H9 (cell line): ENCODE measurements at regions not wholly inside any gene's neighbourhood (a gene's known extent, or its start where the extent isn't known, plus 50 kb on each side); places are given as distances from the start of the nearest gene placed in this dataset.
"Not testable (repeated sequence)": the region's sequence is repeated elsewhere in the genome, so short reads cannot be mapped to it uniquely, and the experiment has no call there.

Source experiments
- DNase-seq: peaks from one replicate; pipeline ENCODE4 v3.0.0-alpha.2; 2017
- H2AFZ ChIP-seq: one replicate; pipeline ENCODE4 v1.6.1; 2013; ENCODE audit warnings: mild to moderate bottlenecking, low read length, control low read depth, moderate library complexity
- H2AK5ac ChIP-seq: 2 replicates; pipeline ENCODE4 v1.6.1; 2013; ENCODE audit warnings: low read length, control low read depth, mixed read lengths; ENCODE audit not compliant: insufficient read length
- H2BK120ac ChIP-seq: one replicate; pipeline ENCODE4 v1.6.1; 2013; ENCODE audit warnings: low read depth, mild to moderate bottlenecking, low read length, control low read depth, inconsistent platforms; ENCODE audit not compliant: poor library complexity, severe bottlenecking
- H2BK12ac ChIP-seq: 2 replicates; pipeline ENCODE4 v1.6.1; 2013; ENCODE audit warnings: low read length, control low read depth, mixed read lengths, low read depth; ENCODE audit not compliant: insufficient read length
- H2BK15ac ChIP-seq: 2 replicates; pipeline ENCODE4 v1.6.1; 2013; ENCODE audit warnings: low read depth, low read length, control low read depth
- H2BK20ac ChIP-seq: one replicate; pipeline ENCODE4 v1.6.1; 2013; ENCODE audit warnings: low read depth, mild to moderate bottlenecking, low read length, control low read depth, inconsistent platforms; ENCODE audit not compliant: poor library complexity, severe bottlenecking
- H2BK5ac ChIP-seq: 2 replicates; pipeline ENCODE4 v1.6.1; 2013; ENCODE audit warnings: low read length, control low read depth, mixed read lengths; ENCODE audit not compliant: insufficient read length
- H3K14ac ChIP-seq: 2 replicates; pipeline ENCODE4 v1.6.1; 2013; ENCODE audit warnings: low read length, control low read depth; ENCODE audit not compliant: insufficient read depth
- H3K18ac ChIP-seq: 2 replicates; pipeline ENCODE4 v1.6.1; 2013; ENCODE audit warnings: low read depth, mild to moderate bottlenecking, mixed read lengths, low read length, control low read depth; ENCODE audit not compliant: insufficient read length
- H3K23ac ChIP-seq: 2 replicates; pipeline ENCODE4 v1.6.1; 2013; ENCODE audit warnings: low read length, control low read depth, mixed read lengths, low read depth; ENCODE audit not compliant: insufficient read length
- H3K23me2 ChIP-seq: 2 replicates; pipeline ENCODE4 v1.6.1; 2013; ENCODE audit warnings: low read depth, mild to moderate bottlenecking, mixed read lengths, low read length, control low read depth; ENCODE audit not compliant: insufficient read length, poor library complexity, severe bottlenecking
- H3K27ac ChIP-seq: 2 replicates; pipeline ENCODE4 v1.5.1; 2013; ENCODE audit warnings: low read length, control low read depth, mixed read lengths, low read depth; ENCODE audit not compliant: insufficient read length
- H3K27me3 ChIP-seq: 2 replicates; pipeline ENCODE4 v1.6.1; 2013; ENCODE audit warnings: low read length, control low read depth, inconsistent platforms; ENCODE audit not compliant: insufficient read depth
- H3K4ac ChIP-seq: 2 replicates; pipeline ENCODE4 v1.6.1; 2013; ENCODE audit warnings: low read depth, mild to moderate bottlenecking, control low read depth, inconsistent platforms, low read length, moderate library complexity
- H3K4me1 ChIP-seq: 2 replicates; pipeline ENCODE4 v1.6.1; 2013; ENCODE audit warnings: low read length, control low read depth, inconsistent platforms; ENCODE audit not compliant: insufficient read depth
- H3K4me2 ChIP-seq: 2 replicates; pipeline ENCODE4 v1.6.1; 2013; ENCODE audit warnings: low read length, control low read depth, mixed read lengths; ENCODE audit not compliant: insufficient read length, insufficient read depth
- H3K56ac ChIP-seq: 2 replicates; pipeline ENCODE4 v1.6.1; 2013; ENCODE audit warnings: low read depth, mild to moderate bottlenecking, mixed read lengths, low read length, control low read depth; ENCODE audit not compliant: insufficient read length
- H3K79me1 ChIP-seq: 2 replicates; pipeline ENCODE4 v1.6.1; 2013; ENCODE audit warnings: low read depth, mild to moderate bottlenecking, moderate library complexity, low read length, control low read depth, inconsistent platforms; ENCODE audit not compliant: insufficient read depth, poor library complexity, severe bottlenecking
- H3K79me2 ChIP-seq: 2 replicates; pipeline ENCODE4 v1.6.1; 2013; ENCODE audit warnings: low read length, control low read depth, inconsistent platforms; ENCODE audit not compliant: insufficient read depth
- H3K9ac ChIP-seq: 2 replicates; pipeline ENCODE4 v1.6.1; 2013; ENCODE audit warnings: low read length, control low read depth, mixed read lengths; ENCODE audit not compliant: insufficient read length; ENCODE audit errors: extremely low read depth
- H3K9me3 ChIP-seq: one replicate; pipeline ENCODE4 v1.6.1; 2013; ENCODE audit warnings: low read depth, low read length, inconsistent platforms; ENCODE audit not compliant: control insufficient read depth
- H3T11ph ChIP-seq: one replicate; pipeline ENCODE4 v1.6.1; 2013; ENCODE audit warnings: mild to moderate bottlenecking, low read length, control low read depth, inconsistent platforms
- H4K20me1 ChIP-seq: one replicate; pipeline ENCODE4 v1.6.1; 2013; ENCODE audit not compliant: control insufficient read depth, insufficient read length, insufficient read depth
- H4K5ac ChIP-seq: 2 replicates; pipeline ENCODE4 v1.6.1; 2013; ENCODE audit warnings: low read depth, mild to moderate bottlenecking, mixed read lengths, low read length, control low read depth; ENCODE audit not compliant: insufficient read length
- H4K8ac ChIP-seq: replicated peaks from 2 replicates; pipeline ENCODE4 v1.6.1; 2013; ENCODE audit warnings: low read length, control low read depth, mixed read lengths, low read depth; ENCODE audit not compliant: insufficient read length
- H4K91ac ChIP-seq: 2 replicates; pipeline ENCODE4 v1.6.1; 2013; ENCODE audit warnings: low read depth, mild to moderate bottlenecking, moderate library complexity, mixed read lengths, low read length, control low read depth; ENCODE audit not compliant: insufficient read length
- H3K27ac Mint-ChIP-seq, 3 experiments: 2 replicates in 2 of 3; 3 replicates in 1 of 3; pipeline ENCODE4 v1.8.0; 2020 to 2021; ENCODE audit warnings: mixed read lengths in 3 of 3, mild to moderate bottlenecking in 1 of 3, moderate library complexity in 1 of 3
- H3K27me3 Mint-ChIP-seq: 2 replicates; pipeline ENCODE4 v1.8.0; 2021; ENCODE audit warnings: low read depth, mild to moderate bottlenecking, moderate library complexity, mixed read lengths
- H3K36me3 Mint-ChIP-seq, 3 experiments: 2 replicates in 2 of 3; 3 replicates in 1 of 3; pipeline ENCODE4 v1.8.0; 2020 to 2021; ENCODE audit warnings: low read depth in 3 of 3, mixed read lengths in 3 of 3; ENCODE audit not compliant: insufficient read depth in 1 of 3
- H3K4me1 Mint-ChIP-seq, 2 experiments: 2 replicates each; pipeline ENCODE4 v1.8.0; 2020; ENCODE audit warnings: mixed read lengths in 2 of 2
- H3K4me3 Mint-ChIP-seq, 2 experiments: 2 replicates in 1 of 2; 3 replicates in 1 of 2; pipeline ENCODE4 v1.8.0; 2020 to 2021; ENCODE audit warnings: mild to moderate bottlenecking in 2 of 2, mixed read lengths in 2 of 2, moderate library complexity in 1 of 2
- H3K9me3 Mint-ChIP-seq, 2 experiments: 2 replicates in 1 of 2; 3 replicates in 1 of 2; pipeline ENCODE4 v1.8.0; 2020; ENCODE audit warnings: mild to moderate bottlenecking in 2 of 2, mixed read lengths in 2 of 2, moderate library complexity in 1 of 2
- WGBS: extraction: QIAGEN DNeasy Blood & Tissue Kit; methylation state at CpG from one replicate; pipeline ENCODE4 v1.1.7; 2013; ENCODE audit warnings: missing lambda C conversion rate, low lambda C conversion rate, mixed read lengths; ENCODE audit not compliant: insufficient read length; ENCODE audit errors: extremely low coverage; 5-methylcytosine and 5-hydroxymethylcytosine counted together
- TF ChIP-seq, protein P1 (sequence below): fragments of 200-600 bp; sonication (generic); conservative IDR thresholded peaks from 3 replicates; pipeline ENCODE4 v1.8.0; 2021; ENCODE audit warnings: antibody characterized with exemption, mild to moderate bottlenecking

- no CpG with 5 or more reads among the region's 1 CpG for WGBS
- H3K4me3 Mint-ChIP-seq = no peak overlapping the region
- H3K9ac ChIP-seq = no peak overlapping the region
- H3K23ac ChIP-seq = no peak overlapping the region
- no peak overlapping the region for H2BK15ac ChIP-seq
- H4K8ac ChIP-seq = no peak overlapping the region
- H3K4me1 Mint-ChIP-seq = no peaks in the 10 kb centered on the region
- no peaks in the 10 kb centered on the region for H4K20me1 ChIP-seq
- H3K4ac ChIP-seq = no peak overlapping the region
- H2BK120ac ChIP-seq = no peak overlapping the region
- no peaks in the 10 kb centered on the region for H3K79me1 ChIP-seq
- no peaks in the 10 kb centered on the region for H3K4me1 ChIP-seq
- H3K27ac ChIP-seq = no peak overlapping the region
- H3K56ac ChIP-seq = no peak overlapping the region
- H2AFZ ChIP-seq = no peak overlapping the region
- DNase-seq = no peak
- H2BK12ac ChIP-seq = no peak overlapping the region
- TF ChIP-seq, protein P1, sequence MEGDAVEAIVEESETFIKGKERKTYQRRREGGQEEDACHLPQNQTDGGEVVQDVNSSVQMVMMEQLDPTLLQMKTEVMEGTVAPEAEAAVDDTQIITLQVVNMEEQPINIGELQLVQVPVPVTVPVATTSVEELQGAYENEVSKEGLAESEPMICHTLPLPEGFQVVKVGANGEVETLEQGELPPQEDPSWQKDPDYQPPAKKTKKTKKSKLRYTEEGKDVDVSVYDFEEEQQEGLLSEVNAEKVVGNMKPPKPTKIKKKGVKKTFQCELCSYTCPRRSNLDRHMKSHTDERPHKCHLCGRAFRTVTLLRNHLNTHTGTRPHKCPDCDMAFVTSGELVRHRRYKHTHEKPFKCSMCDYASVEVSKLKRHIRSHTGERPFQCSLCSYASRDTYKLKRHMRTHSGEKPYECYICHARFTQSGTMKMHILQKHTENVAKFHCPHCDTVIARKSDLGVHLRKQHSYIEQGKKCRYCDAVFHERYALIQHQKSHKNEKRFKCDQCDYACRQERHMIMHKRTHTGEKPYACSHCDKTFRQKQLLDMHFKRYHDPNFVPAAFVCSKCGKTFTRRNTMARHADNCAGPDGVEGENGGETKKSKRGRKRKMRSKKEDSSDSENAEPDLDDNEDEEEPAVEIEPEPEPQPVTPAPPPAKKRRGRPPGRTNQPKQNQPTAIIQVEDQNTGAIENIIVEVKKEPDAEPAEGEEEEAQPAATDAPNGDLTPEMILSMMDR = no peak
- H3K23me2 ChIP-seq = no peaks in the 10 kb centered on the region
- H3T11ph ChIP-seq = no peak overlapping the region
- H3K9me3 Mint-ChIP-seq = peaks cover 83 to 89% of the 10 kb centered on the region in 2 experiments
- no peak overlapping the region for H4K5ac ChIP-seq
- H3K14ac ChIP-seq = no peak overlapping the region
- H3K36me3 Mint-ChIP-seq = peaks cover 2 to 14% (median 4%) of the 10 kb centered on the region in 3 experiments; a peak in 6 of 7 replicates
- H3K27me3 Mint-ChIP-seq = no peaks in the 10 kb centered on the region
- no peak overlapping the region for H3K27ac Mint-ChIP-seq
- no peaks in the 10 kb centered on the region for H3K27me3 ChIP-seq
- no peak overlapping the region for H4K91ac ChIP-seq
- no peak overlapping the region for H2BK5ac ChIP-seq
- H2AK5ac ChIP-seq = no peak overlapping the region
- no peaks in the 10 kb centered on the region for H3K79me2 ChIP-seq
- no peak overlapping the region for H3K4me2 ChIP-seq
- H2BK20ac ChIP-seq = no peak overlapping the region
- H3K9me3 ChIP-seq = peaks cover 57% of the 10 kb centered on the region
- H3K18ac ChIP-seq = no peak overlapping the region
Observed at GRCh38 chr5:50318220-50318619, 122.9 kb downstream of the EMB start.

GRCh38 chr5:50306488-50306887 lies 134.6 kb downstream of the EMB start:
- H3K14ac ChIP-seq, H2BK5ac ChIP-seq, H3K79me1 ChIP-seq, H2BK15ac ChIP-seq, DNase-seq, H3K79me2 ChIP-seq, H4K8ac ChIP-seq, H3K9ac ChIP-seq, H2BK120ac ChIP-seq, H3K23ac ChIP-seq, H3K4ac ChIP-seq, H2BK20ac ChIP-seq, H3K18ac ChIP-seq, H3K27me3 Mint-ChIP-seq, H3K4me1 Mint-ChIP-seq, H3T11ph ChIP-seq, H2BK12ac ChIP-seq, H3K27me3 ChIP-seq, H3K27ac Mint-ChIP-seq, H4K20me1 ChIP-seq, H2AK5ac ChIP-seq, H3K27ac ChIP-seq, H4K5ac ChIP-seq, H2AFZ ChIP-seq, H3K56ac ChIP-seq, H4K91ac ChIP-seq, H3K4me1 ChIP-seq, H3K23me2 ChIP-seq, H3K4me2 ChIP-seq, H3K4me3 Mint-ChIP-seq: not testable (repeated sequence)
- H3K36me3 Mint-ChIP-seq = peaks cover 0 to 14% (median 4%) of the 10 kb centered on the region in 3 experiments; a peak in 4 of 7 replicates
- WGBS = no CpG with 5 or more reads among the region's 4 CpGs
- peaks cover 20% of the 10 kb centered on the region for H3K9me3 ChIP-seq
- peaks cover 73 to 80% of the 10 kb centered on the region in 2 experiments for H3K9me3 Mint-ChIP-seq
